GM12878 (cell line): ENCODE measurements at regions not wholly inside any gene's neighbourhood (a gene's known extent, or its start where the extent isn't known, plus 50 kb on each side); places are given as distances from the start of the nearest gene placed in this dataset.

Source experiments
- ATAC-seq: fragments of 200-7000 bp; cut with Tn5 transposase; 3 replicates; pipeline ENCODE4 v1.9.1; 2020; ENCODE audit warnings: mild to moderate bottlenecking, moderate library complexity
- BruUV-seq: library from RNA; stranded (reverse); fragments of 400-500 nt; replicated peaks from 2 replicates; lab custom pipeline; 2021; lab: Mats Ljungman, UMichigan
- CTCF ChIA-PET: fragments of 300-600 bp; sonication (Branson Sonifier 250); formaldehyde crosslinking; extraction: SDS; loops from one replicate; lab custom pipeline; 2021; ENCODE audit warnings: inconsistent platforms; lab: Yijun Ruan, JAX
- POLR2A ChIA-PET: fragments of 350-600 bp; formaldehyde crosslinking; extraction: SDS; loops from one replicate; lab custom pipeline; 2021; ENCODE audit warnings: inconsistent platforms; lab: Charles Lee
- RAD21 ChIA-PET: fragments of 300-600 bp; sonication (Branson Sonifier 250); formaldehyde crosslinking; loops from one replicate; lab custom pipeline; 2023; ENCODE audit warnings: antibody characterized with exemption; ENCODE audit not compliant: unreplicated experiment; lab: Charles Lee
- SMC1A ChIA-PET: fragments of 300-600 bp; sonication (Branson Sonifier 250); formaldehyde crosslinking; loops from one replicate; lab custom pipeline; 2023; ENCODE audit not compliant: unreplicated experiment, uncharacterized antibody; lab: Charles Lee
- DNase-seq: peaks from one replicate; pipeline ENCODE4 v3.0.0-alpha.2; 2011; ENCODE audit warnings: low read depth, low spot score
- FAIRE-seq: peaks from 3 replicates; lab custom pipeline; 2011; peaks lifted over from hg19 to GRCh38; lab: Jason Lieb, UNC
- H2AFZ ChIP-seq: 2 replicates; pipeline ENCODE4 v1.6.0; 2011; ENCODE audit warnings: low read depth, low read length, control low read depth; ENCODE audit not compliant: control insufficient read depth
- H3K27ac ChIP-seq: 2 replicates; pipeline ENCODE4 v1.5.1; 2011; ENCODE audit warnings: control low read depth; ENCODE audit not compliant: control insufficient read depth, insufficient read depth
- H3K27me3 ChIP-seq, 2 experiments: replicated peaks in 1 of 2; 2 replicates each; pipeline versions ENCODE4 v1.6.0 to v1.6.1; 2011; ENCODE audit warnings: low read length in 1 of 2; ENCODE audit not compliant: control insufficient read depth in 2 of 2, insufficient read depth in 2 of 2
- H3K36me3 ChIP-seq, 2 experiments: 2 replicates each; pipeline ENCODE4 v1.5.1; 2011; ENCODE audit warnings: low read length in 1 of 2; ENCODE audit not compliant: control insufficient read depth in 2 of 2, insufficient read depth in 2 of 2
- H3K4me1 ChIP-seq: 2 replicates; pipeline ENCODE4 v1.6.1; 2011; ENCODE audit warnings: mild to moderate bottlenecking, low read length, moderate library complexity, mixed read lengths; ENCODE audit not compliant: control insufficient read depth, insufficient read depth
- H3K4me2 ChIP-seq: 2 replicates; pipeline ENCODE4 v1.6.0; 2011; ENCODE audit warnings: control low read depth; ENCODE audit not compliant: control insufficient read depth, insufficient read depth
- H3K4me3 ChIP-seq: fragments of 200-600 bp; sonication (generic); 2 replicates; pipeline ENCODE4 v1.5.1; 2016
- H3K79me2 ChIP-seq: 2 replicates; pipeline ENCODE4 v1.6.0; 2011; ENCODE audit warnings: low read length; ENCODE audit not compliant: control insufficient read depth, insufficient read depth
- H3K9ac ChIP-seq: 2 replicates; pipeline ENCODE4 v1.8.0; 2011; ENCODE audit warnings: low read length, control low read depth, mixed read lengths; ENCODE audit not compliant: control insufficient read depth, insufficient read depth
- H3K9me3 ChIP-seq: replicated peaks from 3 replicates; pipeline ENCODE4 v1.5.1; 2011; ENCODE audit warnings: mild to moderate bottlenecking, low read length; ENCODE audit not compliant: control insufficient read depth, insufficient read depth
- H4K20me1 ChIP-seq: 2 replicates; pipeline ENCODE4 v1.6.0; 2011; ENCODE audit not compliant: control insufficient read depth, insufficient read depth
- ASH2L ChIP-seq: fragments of 300-600, 200-600 bp; sonication (generic); IDR thresholded peaks from 2 replicates; pipeline ENCODE4 v1.6.1; 2017; ENCODE audit warnings: low read depth, mild to moderate bottlenecking, borderline replicate concordance
- BHLHE40 ChIP-seq, 2 experiments: fragments of 450-650 bp in 1 of 2; IDR thresholded peaks; 2 replicates each; pipeline ENCODE4 v1.6.1; 2011 to 2017; ENCODE audit warnings: low read depth in 2 of 2, borderline replicate concordance in 1 of 2, improper control_type of control experiment in 1 of 2, low read length in 1 of 2, mild to moderate bottlenecking in 1 of 2
- CHD1 ChIP-seq: IDR thresholded peaks from 2 replicates; pipeline ENCODE4 v1.6.1; 2012; ENCODE audit warnings: low read depth, low read length, improper control_type of control experiment
- EED ChIP-seq: sonication (generic); IDR thresholded peaks from 2 replicates; pipeline ENCODE4 v1.6.1; 2016; ENCODE audit warnings: antibody characterized with exemption, low read depth
- ELK1 ChIP-seq: IDR thresholded peaks from 2 replicates; pipeline ENCODE4 v1.6.1; 2012; ENCODE audit warnings: low read depth, low read length, improper control_type of control experiment
- FOS ChIP-seq: IDR thresholded peaks from 3 replicates; pipeline ENCODE4 v1.6.1; 2011; ENCODE audit warnings: borderline replicate concordance; ENCODE audit not compliant: insufficient read length; ENCODE audit errors: extremely low read depth
- GABPA ChIP-seq: IDR thresholded peaks from 2 replicates; pipeline ENCODE4 v1.6.1; 2014; ENCODE audit warnings: antibody characterized with exemption, low read depth, mild to moderate bottlenecking, inconsistent platforms
- HDGF ChIP-seq: fragments of 450-650 bp; IDR thresholded peaks from 2 replicates; pipeline ENCODE4 v1.6.1; 2016; ENCODE audit warnings: antibody characterized with exemption
- JUND ChIP-seq: IDR thresholded peaks from 2 replicates; pipeline ENCODE4 v1.6.1; 2012; ENCODE audit warnings: low read depth, mild to moderate bottlenecking, low read length, improper control_type of control experiment, moderate library complexity
- LARP7 ChIP-seq: fragments of 450-650 bp; IDR thresholded peaks from 2 replicates; pipeline ENCODE4 v1.6.1; 2017; ENCODE audit warnings: mild to moderate bottlenecking
- NR2C2 ChIP-seq: IDR thresholded peaks from 2 replicates; pipeline ENCODE4 v1.6.1; 2011; ENCODE audit warnings: borderline replicate concordance, low read depth; ENCODE audit not compliant: control insufficient read depth, insufficient read length
- PKNOX1 ChIP-seq: fragments of 450-650 bp; IDR thresholded peaks from 2 replicates; pipeline ENCODE4 v1.6.1; 2016; ENCODE audit warnings: mild to moderate bottlenecking
- RUNX3 ChIP-seq: IDR thresholded peaks from 2 replicates; pipeline ENCODE4 v1.6.1; 2012; ENCODE audit warnings: low read length, inconsistent platforms
- WRNIP1 ChIP-seq: IDR thresholded peaks from 2 replicates; pipeline ENCODE4 v1.6.1; 2011; ENCODE audit warnings: low read depth, low read length, improper control_type of control experiment, borderline replicate concordance
- YBX1 ChIP-seq: fragments of 450-650 bp; IDR thresholded peaks from 2 replicates; pipeline ENCODE4 v1.6.1; 2016; ENCODE audit warnings: antibody characterized with exemption
- YY1 ChIP-seq: IDR thresholded peaks from 2 replicates; pipeline ENCODE4 v1.6.1; 2011; ENCODE audit warnings: low read depth, mild to moderate bottlenecking, low read length
- ZNF207 ChIP-seq: fragments of 450-650 bp; IDR thresholded peaks from 2 replicates; pipeline ENCODE4 v1.6.1; 2014; ENCODE audit warnings: antibody characterized with exemption, mild to moderate bottlenecking, borderline replicate concordance
- ZNF217 ChIP-seq: fragments of 450-650 bp; IDR thresholded peaks from 2 replicates; pipeline ENCODE4 v1.6.1; 2017; ENCODE audit warnings: antibody characterized with exemption, mild to moderate bottlenecking
- WGBS: methylation state at CpG from one replicate; pipeline ENCODE4 v1.1.6; 2016; ENCODE audit warnings: low lambda C conversion rate; ENCODE audit not compliant: insufficient replicate concordance, insufficient coverage; ENCODE audit errors: missing lambda C conversion rate; 5-methylcytosine and 5-hydroxymethylcytosine counted together
- in situ Hi-C: fragments of 300-500 bp; cut with MboI; formaldehyde crosslinking; loops from 9 replicates; pipeline ENCODE4 v1.14.3; 2018; ENCODE audit warnings: mixed read lengths
- intact Hi-C: fragments of 100-400 bp; cut with micrococcal nuclease; formaldehyde crosslinking; loops from one replicate; pipeline ENCODE4 v1.14.2; 2022; ENCODE audit not compliant: unreplicated experiment
- TF ChIP-seq, protein P1 (sequence below): fragments of 450-650 bp; formaldehyde crosslinking; IDR thresholded peaks from 2 replicates; pipeline ENCODE4 v1.4.0; 2022; ENCODE audit warnings: mild to moderate bottlenecking, moderate library complexity
- TF ChIP-seq, protein P2 (sequence below): fragments of 450-650 bp; IDR thresholded peaks from 2 replicates; pipeline ENCODE4 v1.6.1; 2017; ENCODE audit warnings: low read depth, mild to moderate bottlenecking, moderate library complexity

DNA sequence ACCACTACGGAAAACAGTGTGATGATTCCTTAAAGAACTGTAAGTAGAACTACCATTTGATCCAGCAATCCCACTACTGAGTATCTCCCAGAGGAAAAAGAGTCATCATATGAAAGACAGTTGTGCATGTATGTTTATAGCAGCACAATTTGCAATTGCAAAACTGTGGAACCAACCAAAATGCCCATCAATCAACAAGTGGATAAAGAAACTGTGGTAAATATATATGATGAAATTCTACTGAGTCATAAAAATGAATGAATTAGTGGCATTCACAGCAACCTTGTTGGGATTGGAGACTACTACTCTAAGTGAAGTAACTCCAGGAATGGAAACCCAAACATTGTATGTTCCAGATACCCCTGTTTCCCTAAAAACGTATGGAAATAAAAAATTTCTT, 337.0 kb upstream of the PTBP2 start:
- Histone ChIP-seq H2AFZ (no peak overlapping the region), H3K9ac (no peak overlapping the region), H3K27ac (no peak overlapping the region), H4K20me1 (no peaks in the 10 kb centered on the region), H3K9me3 (no peaks in the 10 kb centered on the region), H3K4me2 (no peak overlapping the region), H3K79me2 (no peaks in the 10 kb centered on the region), H3K4me1 (no peaks in the 10 kb centered on the region), H3K27me3 (no peaks in the 10 kb centered on the region), H3K4me3 (no peak overlapping the region), H3K36me3 (no peaks in the 10 kb centered on the region)
- POLR2A ChIA-PET = no interaction called here
- intact Hi-C loops (no loop called here), in situ Hi-C loops (no loop called here)
- SMC1A ChIA-PET = interaction anchor here (1.8 kb wide), 1 partner anchor 10 kb away, joined by 3 read pairs; no protein-coding TSS in a partner anchor
- 0% methylated on average over 2 of the region's 2 CpGs for WGBS
- FAIRE-seq (no peak), DNase-seq (no peak), ATAC-seq (no peak)
- RAD21 ChIA-PET = no interaction called here
- no TSS peak for BruUV-seq
- CTCF ChIA-PET = no interaction called here
- TF ChIP-seq, protein P1, sequence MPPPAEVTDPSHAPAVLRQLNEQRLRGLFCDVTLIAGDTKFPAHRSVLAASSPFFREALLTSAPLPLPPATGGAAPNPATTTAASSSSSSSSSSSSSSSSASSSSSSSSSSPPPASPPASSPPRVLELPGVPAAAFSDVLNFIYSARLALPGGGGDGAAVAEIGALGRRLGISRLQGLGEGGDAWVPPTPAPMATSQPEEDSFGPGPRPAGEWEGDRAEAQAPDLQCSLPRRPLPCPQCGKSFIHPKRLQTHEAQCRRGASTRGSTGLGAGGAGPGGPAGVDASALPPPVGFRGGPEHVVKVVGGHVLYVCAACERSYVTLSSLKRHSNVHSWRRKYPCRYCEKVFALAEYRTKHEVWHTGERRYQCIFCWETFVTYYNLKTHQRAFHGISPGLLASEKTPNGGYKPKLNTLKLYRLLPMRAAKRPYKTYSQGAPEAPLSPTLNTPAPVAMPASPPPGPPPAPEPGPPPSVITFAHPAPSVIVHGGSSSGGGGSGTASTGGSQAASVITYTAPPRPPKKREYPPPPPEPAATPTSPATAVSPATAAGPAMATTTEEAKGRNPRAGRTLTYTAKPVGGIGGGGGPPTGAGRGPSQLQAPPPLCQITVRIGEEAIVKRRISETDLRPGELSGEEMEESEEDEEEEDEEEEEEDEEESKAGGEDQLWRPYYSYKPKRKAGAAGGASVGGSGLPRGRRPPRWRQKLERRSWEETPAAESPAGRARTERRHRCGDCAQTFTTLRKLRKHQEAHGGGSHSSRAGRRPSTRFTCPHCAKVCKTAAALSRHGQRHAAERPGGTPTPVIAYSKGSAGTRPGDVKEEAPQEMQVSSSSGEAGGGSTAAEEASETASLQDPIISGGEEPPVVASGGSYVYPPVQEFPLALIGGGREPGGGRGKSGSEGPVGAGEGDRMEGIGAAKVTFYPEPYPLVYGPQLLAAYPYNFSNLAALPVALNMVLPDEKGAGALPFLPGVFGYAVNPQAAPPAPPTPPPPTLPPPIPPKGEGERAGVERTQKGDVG (CRISPR knock-in tag) = no peak
- TF ChIP-seq, protein P2, sequence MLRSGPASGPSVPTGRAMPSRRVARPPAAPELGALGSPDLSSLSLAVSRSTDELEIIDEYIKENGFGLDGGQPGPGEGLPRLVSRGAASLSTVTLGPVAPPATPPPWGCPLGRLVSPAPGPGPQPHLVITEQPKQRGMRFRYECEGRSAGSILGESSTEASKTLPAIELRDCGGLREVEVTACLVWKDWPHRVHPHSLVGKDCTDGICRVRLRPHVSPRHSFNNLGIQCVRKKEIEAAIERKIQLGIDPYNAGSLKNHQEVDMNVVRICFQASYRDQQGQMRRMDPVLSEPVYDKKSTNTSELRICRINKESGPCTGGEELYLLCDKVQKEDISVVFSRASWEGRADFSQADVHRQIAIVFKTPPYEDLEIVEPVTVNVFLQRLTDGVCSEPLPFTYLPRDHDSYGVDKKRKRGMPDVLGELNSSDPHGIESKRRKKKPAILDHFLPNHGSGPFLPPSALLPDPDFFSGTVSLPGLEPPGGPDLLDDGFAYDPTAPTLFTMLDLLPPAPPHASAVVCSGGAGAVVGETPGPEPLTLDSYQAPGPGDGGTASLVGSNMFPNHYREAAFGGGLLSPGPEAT = no peak
- TF ChIP-seq ZNF217 (no peak), WRNIP1 (no peak), LARP7 (no peak), GABPA (no peak), PKNOX1 (no peak), BHLHE40 (IDR thresholded peaks at IDR 0.05; ENCODE audit: borderline replicate concordance in 1 of 2, low read depth in 2 of 2, low read length in 1 of 2) (no peak), ZNF207 (no peak), NR2C2 (no peak), ASH2L (no peak), RUNX3 (no peak), HDGF (no peak), FOS (no peak), YY1 (no peak), JUND (no peak), EED (no peak), CHD1 (no peak), YBX1 (no peak), ELK1 (no peak)
